ENCODE measurements at regions not wholly inside any gene's neighbourhood (a gene's known extent, or its start where the extent isn't known, plus 50 kb on each side); places are given as distances from the start of the nearest gene placed in this dataset.
"Not testable (repeated sequence)": the region's sequence is repeated elsewhere in the genome, so short reads cannot be mapped to it uniquely, and the experiment has no call there.

DNA sequence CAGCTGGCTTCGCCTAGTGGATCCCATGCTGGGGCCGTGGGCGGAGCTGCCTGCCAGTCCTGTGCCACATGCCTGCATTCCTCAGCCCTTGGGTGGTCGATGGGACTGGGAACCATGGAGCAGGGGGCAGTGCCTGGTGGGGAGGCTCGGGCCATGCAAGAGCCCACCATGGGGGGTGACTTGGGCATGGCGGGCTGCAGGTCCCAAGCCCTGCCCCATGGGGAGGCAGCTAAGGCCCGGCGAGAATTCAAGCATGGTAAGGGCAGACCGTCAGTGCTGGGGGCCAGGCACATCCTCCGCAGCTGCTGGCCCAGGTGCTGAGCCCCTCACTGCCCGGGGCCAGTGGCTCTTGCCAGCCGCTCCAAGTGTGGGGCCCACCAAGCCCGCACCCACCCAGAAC lies 262.6 kb downstream of the CENPC start:
- no peaks in the 10 kb centered on the region for H3K27me3 ChIP-seq
- H3K9me3 ChIP-seq: peaks cover 0 to 12% of the 10 kb centered on the region in 2 donors
- H3K4me1 ChIP-seq: no peaks in the 10 kb centered on the region
- intact Hi-C loops (cut with DNase I; ENCODE audit: low total_unique reads): no loop called here
- no peaks in the 10 kb centered on the region for H3K36me3 ChIP-seq
- DNase-seq (ENCODE audit: low spot score in 2 of 2): no peak
- no peak overlapping the region for H3K4me3 ChIP-seq
- no peak overlapping the region for H3K27ac ChIP-seq
- TF ChIP-seq, protein P1, sequence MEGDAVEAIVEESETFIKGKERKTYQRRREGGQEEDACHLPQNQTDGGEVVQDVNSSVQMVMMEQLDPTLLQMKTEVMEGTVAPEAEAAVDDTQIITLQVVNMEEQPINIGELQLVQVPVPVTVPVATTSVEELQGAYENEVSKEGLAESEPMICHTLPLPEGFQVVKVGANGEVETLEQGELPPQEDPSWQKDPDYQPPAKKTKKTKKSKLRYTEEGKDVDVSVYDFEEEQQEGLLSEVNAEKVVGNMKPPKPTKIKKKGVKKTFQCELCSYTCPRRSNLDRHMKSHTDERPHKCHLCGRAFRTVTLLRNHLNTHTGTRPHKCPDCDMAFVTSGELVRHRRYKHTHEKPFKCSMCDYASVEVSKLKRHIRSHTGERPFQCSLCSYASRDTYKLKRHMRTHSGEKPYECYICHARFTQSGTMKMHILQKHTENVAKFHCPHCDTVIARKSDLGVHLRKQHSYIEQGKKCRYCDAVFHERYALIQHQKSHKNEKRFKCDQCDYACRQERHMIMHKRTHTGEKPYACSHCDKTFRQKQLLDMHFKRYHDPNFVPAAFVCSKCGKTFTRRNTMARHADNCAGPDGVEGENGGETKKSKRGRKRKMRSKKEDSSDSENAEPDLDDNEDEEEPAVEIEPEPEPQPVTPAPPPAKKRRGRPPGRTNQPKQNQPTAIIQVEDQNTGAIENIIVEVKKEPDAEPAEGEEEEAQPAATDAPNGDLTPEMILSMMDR (IDR thresholded peaks at IDR 0.05): no peak
- TF ChIP-seq POLR2AphosphoS5 (IDR thresholded peaks at IDR 0.05): no peak
- TF ChIP-seq POLR2A (IDR thresholded peaks at IDR 0.05): no peak

DNA sequence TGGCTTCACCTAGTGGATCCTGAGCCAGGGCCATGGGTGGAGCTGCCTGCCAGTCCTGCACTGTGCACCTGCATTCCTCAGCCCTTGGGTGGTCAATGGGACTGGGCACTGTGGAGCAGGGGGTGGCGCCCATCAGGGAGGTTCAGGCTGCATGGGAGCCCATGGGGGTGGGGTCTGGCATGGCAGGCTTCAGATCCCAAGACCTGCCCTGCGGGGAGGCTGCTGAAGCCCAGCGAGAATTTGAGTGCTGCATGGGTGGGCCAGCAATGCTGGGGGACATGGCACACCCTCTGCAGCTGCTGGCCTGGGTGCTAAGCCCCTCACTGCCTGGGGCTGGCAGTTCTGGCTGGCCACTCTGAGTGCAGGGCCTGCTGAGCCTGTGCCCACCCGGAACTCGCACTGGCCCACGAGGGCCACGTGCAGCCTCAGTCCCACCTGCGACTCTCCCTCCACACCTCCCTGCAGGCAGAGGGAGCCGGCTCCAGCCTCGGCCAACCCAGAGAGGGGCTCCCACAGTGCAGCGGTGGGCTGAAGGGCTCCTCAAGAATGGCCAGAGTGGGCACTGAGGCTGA lies 270.0 kb downstream of the CENPC start:
- Histone ChIP-seq H3K4me1 (no peaks in the 10 kb centered on the region), H3K27me3 (no peaks in the 10 kb centered on the region), H3K4me3 (no peak overlapping the region), H3K27ac (no peak overlapping the region), H3K36me3 (no peaks in the 10 kb centered on the region), H3K9me3 (peaks cover 7 to 9% of the 10 kb centered on the region in 2 donors)
- TF ChIP-seq POLR2A (IDR thresholded peaks at IDR 0.05): no peak
- TF ChIP-seq, protein P1 (IDR thresholded peaks at IDR 0.05): no peak
- no peak for TF ChIP-seq POLR2AphosphoS5 (IDR thresholded peaks at IDR 0.05)
- intact Hi-C loops (cut with DNase I; ENCODE audit: low total_unique reads): no loop called here
- DNase-seq (ENCODE audit: low spot score in 2 of 2): no peak

DNA sequence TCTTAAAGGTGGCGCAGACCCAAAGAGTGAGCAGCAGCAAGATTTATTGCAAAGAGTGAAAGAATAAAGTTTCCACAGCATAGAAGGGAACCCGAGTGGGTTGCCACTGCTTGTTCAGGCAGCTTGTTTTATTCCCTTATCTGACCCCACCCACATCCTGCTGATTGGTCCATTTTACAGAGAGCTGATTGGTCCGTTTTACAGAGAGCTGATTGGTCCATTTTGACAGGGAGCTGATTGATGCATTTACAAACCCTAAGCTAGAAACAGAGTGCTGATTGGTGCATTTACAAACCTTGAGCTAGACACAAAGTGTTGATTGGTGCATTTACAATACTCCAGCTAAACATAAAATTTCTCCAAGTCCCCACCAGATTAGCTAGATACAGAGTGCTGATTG lies 270.6 kb downstream of the CENPC start:
- intact Hi-C loops (cut with DNase I; ENCODE audit: low total_unique reads); H3K27ac ChIP-seq; H3K9me3 ChIP-seq; H3K4me3 ChIP-seq; H3K27me3 ChIP-seq; H3K4me1 ChIP-seq; DNase-seq (ENCODE audit: low spot score in 2 of 2); H3K36me3 ChIP-seq: not testable (repeated sequence)

DNA sequence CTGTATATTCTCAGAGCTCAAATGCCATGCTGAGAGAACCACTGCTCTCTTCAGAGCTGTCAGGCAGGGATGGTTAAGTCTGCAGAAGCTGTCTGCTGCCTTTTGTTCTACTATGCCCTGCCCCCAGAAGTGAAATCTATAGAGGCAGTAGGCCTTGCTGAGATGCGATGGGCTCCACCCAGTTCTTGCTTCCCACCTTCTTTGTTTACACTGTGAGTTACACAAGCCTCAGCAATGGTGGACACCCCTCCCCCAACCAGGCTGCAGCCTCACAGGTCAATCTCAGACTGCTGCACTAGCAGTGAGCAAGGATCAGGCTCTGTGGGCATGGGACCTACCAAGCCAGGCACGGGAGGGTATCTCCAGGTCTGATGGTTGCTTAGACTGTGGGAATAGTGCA lies 271.6 kb downstream of the CENPC start:
- peaks cover 9 to 12% of the 10 kb centered on the region in 2 donors for H3K9me3 ChIP-seq
- TF ChIP-seq, protein P1 (IDR thresholded peaks at IDR 0.05): no peak
- TF ChIP-seq POLR2AphosphoS5 (IDR thresholded peaks at IDR 0.05) (no peak), POLR2A (IDR thresholded peaks at IDR 0.05) (no peak)
- H3K27me3 ChIP-seq: no peaks in the 10 kb centered on the region
- no peaks in the 10 kb centered on the region for H3K4me1 ChIP-seq
- H3K27ac ChIP-seq: no peak overlapping the region
- H3K4me3 ChIP-seq: no peak overlapping the region
- no peak for DNase-seq (ENCODE audit: low spot score in 2 of 2)
- intact Hi-C loops (cut with DNase I; ENCODE audit: low total_unique reads): no loop called here
- H3K36me3 ChIP-seq: no peaks in the 10 kb centered on the region

DNA sequence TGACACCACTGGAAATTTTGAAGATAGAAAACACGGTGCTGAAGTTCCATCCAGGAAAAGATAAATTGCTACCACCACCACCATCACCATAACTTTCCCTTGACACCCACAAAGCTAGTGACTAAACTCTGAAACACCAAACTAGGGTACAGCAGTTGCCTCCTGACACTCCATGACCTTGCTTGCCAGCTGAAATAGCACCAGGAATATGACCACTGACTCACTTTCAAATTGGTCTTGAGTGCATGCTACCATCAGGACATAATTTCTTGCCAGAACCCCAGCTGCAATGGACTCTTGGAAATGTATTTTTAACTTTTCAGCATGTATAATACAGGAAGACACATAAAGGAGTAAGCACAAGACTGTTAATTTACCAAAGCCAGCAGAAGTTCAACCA lies 283.3 kb downstream of the CENPC start:
- DNase-seq (ENCODE audit: low spot score in 2 of 2): no peak
- Histone ChIP-seq H3K4me3 (no peak overlapping the region), H3K36me3 (no peaks in the 10 kb centered on the region), H3K9me3 (no peaks in the 10 kb centered on the region), H3K27me3 (no peaks in the 10 kb centered on the region), H3K4me1 (no peaks in the 10 kb centered on the region), H3K27ac (no peak overlapping the region)
- TF ChIP-seq POLR2AphosphoS5 (IDR thresholded peaks at IDR 0.05) (no peak), POLR2A (IDR thresholded peaks at IDR 0.05) (no peak)
- TF ChIP-seq, protein P1 (IDR thresholded peaks at IDR 0.05): no peak
- intact Hi-C loops (cut with DNase I; ENCODE audit: low total_unique reads): no loop called here

All from breast epithelium (tissue), 4 donors.